GOT3 (cell line): ENCODE measurements at regions not wholly inside any gene's neighbourhood (a gene's known extent, or its start where the extent isn't known, plus 50 kb on each side); places are given as distances from the start of the nearest gene placed in this dataset.

Source experiments
- DNase-seq: peaks from one replicate; lab custom pipeline; 2025; ENCODE audit warnings: mixed read lengths; lab: John Stamatoyannopoulos, UW

DNA sequence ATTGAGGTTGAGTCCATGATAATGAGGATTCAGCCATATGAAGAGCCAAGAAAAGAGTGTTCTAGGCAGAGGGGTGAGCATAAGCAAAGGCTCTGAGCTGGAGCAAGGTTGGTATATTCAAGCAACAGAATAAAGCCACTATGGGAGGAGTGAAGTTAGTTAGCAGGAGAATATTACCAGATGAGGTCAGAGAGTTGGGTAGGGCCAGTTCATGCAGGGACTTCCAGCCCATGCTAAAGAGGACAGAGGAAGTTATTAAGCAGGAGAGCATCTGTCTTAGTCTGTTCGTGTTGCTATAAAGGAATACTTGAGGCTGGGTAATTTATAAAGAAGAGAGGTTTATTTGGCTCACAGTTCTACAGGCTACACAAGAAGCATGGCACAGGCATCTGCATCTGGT is 57.1 kb upstream of the ATG10 start:
- DNase-seq, result no peak

DNA sequence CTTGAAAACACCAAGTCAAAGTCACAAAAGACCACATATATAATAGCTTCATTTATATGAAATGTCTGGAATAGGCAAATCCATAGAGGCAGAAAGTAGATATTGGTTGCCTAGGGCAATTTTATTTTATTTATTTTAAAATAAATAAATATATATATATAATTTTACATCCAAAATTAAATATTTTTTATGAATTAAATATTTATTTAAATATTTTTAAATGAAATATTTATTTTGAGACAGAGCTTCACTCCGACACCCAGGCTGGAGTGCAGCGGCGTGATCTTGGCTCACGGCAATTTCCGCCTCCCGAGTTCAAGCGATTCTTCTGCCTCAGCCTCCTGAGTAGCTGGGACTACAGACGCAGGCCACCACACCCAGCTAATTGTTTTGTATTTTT is 58.9 kb upstream of the ATG10 start:
- no peak for DNase-seq

DNA sequence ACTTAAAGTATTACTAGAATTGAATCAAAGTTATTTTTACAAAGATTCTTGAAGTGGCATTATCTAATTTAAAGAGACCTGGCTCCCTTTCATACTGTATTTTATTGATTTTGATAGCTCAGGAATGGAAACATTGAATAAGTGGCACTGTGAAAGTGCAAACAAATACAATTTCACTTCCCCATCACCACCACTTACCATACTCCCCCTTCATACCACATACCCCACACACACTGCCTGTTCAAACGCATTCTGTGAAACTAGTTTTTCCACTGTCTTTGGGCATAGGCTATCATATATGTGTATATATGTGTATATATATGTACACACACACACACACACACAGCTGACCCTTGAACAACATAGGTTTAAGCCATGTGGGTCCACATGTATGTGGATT is 62.1 kb upstream of the ATG10 start:
- DNase-seq, result no peak

DNA sequence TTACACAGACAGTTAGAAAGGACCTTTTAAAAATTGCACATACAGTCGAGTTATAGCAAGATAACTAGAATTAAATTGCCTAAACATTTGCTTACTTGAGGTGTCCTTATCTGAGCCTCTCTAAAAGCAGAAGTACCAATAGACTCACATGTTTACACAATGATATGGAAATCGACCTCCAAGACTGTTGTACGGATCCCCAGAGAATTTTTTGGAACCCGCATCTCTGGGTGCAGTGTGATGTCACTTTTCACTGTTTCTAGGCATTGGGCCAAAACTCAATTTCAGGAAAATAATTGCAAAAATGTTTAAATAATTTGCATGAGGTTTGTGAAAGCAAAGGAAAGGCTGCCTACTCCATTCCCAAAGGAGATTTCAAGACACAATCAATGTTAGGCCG is 63.1 kb upstream of the ATG10 start:
- no peak for DNase-seq

DNA sequence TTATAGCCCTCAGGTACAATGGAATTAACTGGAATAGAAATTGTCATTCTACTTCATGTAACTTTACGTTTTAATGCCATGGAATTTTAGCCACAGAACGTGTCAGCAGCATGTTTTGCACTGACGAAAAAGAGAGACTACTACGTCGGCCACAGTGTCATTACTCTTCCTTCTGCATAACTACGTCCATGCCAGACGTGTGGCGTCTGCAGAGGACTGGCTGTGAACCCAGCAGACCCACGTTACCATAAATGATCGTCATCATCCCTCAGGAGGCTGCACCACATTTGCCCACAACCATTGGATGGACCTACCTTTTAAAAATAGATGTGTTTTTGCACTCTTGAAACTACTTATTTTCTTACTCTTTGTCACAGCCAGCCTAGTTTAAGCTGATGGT is 63.8 kb upstream of the ATG10 start:
- DNase-seq, result no peak

DNA sequence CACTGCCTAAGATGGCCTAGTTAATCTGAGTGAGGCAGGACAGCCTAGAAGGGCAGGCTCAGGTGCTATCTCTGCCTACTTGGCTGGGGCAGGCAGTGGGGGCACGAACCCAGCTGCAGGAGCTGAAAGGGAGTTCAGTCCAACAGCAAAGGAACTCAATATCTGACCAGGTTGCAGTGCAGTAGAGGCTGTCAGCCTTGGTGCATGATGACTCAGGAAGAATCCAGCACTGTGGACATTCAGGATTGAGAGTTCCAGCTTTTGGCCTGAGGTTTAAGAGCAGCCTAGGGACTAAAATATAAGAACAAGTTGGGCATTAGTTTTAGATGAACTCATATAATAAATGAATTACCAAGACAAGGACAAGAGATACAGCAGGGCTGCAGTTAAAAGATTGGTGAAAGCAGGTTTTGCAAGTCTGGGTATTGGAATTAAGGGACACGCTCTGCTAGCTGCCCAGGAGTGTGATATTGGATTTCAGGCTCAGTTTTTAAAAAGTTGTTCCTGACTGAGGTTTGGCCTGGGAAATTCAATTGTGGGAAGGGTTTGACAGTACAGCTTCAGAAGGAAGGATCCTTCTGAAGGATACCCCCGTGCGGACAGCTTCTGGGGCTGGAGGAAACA is 64.7 kb upstream of the ATG10 start:
- DNase-seq, result no peak

DNA sequence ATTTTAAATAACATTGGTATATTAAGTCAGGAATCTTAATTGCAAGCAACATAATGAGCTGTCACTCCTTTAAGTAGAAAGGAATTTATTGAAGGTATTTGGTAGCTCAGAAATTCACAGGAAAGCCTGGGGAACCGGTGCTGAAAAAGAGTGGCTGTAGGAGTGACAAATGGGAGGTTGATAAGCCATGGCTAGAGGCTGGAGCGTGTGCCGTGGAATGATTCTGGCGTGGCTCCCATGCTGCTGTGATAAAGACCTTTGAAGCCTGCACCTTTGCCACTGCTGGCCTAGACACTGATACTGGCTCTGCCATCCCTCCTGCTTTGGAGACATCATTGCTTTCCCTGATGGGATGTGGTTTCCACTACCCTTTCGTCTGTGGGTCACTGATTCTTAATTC is 65.7 kb upstream of the ATG10 start:
- no peak for DNase-seq

DNA sequence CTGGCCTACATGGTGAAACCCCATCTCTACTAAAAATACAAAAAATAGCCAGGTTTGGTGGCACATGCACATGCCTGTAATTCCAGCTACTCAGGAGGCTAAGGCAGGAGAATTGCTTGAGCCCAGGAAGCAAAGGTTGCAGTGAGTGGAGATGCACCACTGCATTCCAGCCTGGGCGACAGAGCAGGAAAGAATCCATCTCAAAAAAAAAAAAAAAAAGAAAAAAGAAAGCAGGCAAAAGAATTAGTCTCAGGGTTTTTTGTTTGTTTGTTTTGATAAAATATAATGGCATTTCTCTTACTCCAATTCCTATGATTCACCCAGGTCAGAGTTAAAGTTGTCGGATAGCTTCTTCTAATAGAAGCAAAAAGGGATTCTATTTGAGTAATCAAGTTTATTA is 67.0 kb upstream of the ATG10 start:
- no peak for DNase-seq

DNA sequence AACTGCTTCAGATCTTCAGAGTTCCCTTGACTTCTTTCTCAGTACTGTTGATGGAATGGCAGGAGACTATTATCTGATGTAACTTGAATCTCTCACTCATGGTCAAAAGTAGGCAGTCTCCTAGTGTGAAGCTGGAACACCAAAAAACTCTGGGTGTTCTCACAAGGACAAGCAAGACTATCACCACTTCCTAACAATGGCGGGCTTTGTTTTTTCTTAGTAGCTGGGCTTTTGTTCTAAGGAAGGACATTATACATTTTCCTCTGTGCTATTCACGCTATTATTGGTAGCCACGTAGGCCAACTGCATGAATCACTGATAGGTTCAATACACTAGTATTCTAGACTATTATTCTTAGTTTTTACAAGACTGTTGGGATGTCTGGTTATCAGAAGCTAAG is 67.7 kb upstream of the ATG10 start:
- DNase-seq, result no peak

DNA sequence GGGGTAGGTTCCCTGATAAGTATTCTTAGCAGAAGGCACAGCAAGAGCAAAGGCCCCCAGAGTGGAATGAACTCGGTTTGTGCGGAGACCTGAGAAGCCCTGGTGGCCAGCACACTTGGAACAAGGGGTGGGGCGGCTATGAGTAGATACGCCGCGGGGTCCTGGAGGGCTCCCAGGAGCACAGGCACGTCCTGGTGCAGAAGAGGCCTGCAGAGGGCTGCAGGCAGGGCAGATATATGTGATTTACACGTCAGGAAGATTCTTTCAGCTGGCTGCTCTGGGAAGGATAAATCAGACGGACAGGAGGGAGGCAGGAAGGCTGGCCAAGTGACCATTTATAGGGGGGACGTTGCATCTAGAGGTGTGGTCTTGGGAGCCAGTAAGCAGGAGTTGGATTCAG is 70.2 kb upstream of the ATG10 start:
- no peak for DNase-seq

DNA sequence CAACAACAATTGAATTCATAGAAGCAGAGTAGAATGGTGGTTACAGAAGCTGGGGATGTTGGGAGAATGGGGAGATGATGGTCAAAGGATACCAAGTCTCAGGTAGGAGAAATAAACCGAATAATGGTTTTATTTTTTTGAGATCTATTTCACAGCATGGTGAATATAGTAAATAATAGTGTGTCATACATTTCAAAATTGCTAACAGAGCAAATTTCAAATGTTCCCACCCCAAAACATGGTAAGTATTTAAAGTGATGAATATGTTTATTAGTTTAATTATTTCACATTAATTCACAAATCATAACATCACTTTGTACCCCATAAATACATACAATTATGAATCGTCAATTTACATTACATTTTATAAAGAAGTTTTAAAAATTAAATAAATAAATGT is 72.7 kb upstream of the ATG10 start:
- DNase-seq, result no peak

DNA sequence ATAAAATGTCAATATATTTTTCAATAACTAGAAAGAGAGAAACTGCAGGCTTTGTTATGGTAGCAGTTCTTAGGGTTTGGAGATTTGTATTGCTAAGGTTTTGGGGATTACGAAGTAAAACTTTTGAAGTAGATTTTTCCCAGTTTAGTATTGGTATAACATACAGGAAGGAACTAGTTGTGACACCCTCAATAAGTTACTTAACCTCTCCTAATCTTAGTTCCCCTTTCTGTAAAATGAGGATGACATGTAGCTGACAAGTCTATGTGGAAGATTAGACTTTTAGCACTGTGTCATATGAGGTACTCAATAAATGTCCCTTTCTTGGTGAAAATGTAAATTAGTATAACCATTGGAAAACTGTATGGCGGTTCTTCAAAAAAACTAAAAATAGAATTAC is 73.4 kb upstream of the ATG10 start:
- DNase-seq, result no peak

DNA sequence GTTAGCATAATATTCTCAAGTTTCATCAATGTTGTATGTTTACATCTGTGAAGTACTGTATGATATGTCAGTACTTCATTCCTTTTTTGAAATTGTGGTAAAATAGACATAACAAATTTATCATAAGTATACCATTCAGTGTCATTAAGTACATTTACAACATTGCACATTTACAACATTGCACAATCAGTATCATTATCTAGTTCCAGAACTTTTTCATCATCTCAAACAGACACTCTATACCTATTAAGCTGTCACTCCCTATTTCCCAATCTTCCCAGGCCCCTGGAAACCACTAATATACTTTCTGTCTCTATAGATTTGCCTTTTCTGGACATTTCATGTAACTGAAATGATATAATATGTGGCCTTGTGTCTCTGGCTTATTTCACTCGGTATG is 75.1 kb upstream of the ATG10 start:
- no peak for DNase-seq

DNA sequence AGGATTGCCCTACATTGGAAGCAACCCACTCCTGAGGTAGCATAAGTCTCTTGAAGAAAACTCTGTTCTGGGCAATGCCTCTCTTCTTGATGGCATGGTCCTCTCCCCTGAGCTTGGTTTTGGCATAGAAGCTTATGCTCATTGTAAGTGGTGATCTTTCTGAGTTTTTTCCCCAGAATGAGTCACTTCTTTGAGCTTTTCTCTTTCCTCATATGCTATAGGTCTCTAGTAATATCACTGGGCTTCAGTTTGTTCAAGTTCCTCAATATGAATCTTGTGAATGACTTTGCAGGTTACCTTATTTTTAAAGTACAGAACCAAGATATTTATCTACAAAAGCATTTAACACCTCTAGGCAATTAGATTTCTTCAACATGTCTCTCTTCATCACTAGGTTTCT is 76.5 kb upstream of the ATG10 start:
- no peak for DNase-seq

DNA sequence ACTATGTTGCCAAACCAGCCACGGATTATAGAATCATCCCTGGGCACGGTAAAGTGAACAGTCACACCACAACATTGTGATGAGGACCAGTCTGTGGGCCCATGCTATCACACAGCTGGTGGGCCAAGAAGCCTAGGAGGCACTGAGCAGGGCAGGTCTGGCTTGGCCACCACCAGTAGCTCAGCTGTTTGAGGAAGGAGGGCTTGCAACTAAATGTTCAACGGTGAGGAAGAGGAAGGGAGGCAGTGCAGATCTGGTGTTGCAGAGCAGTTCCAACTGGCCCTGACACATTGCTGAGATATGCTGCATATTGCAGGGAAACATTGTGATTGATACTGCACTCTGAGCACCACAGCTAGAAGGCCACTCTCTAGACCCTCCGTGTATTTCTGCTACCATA is 77.9 kb upstream of the ATG10 start:
- no peak for DNase-seq

DNA sequence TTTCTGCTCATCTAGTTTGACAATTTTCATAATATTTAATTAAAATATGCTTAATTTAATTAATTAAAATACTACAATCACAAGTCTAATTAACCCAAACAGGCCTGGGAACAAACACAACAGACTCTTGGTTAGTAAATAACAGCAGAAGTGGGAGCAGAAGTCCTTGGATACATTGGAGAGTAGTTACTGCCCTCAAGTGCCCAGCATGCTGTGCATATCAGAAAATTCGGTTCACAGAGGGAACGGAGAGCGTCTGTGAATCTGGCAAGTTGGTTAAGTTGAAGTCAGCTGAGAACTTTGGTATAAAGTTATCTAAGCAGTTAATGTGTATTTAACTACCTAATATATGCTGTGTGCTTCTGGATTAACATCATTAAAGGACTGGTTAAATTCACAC is 87.0 kb upstream of the ATG10 start:
- no peak for DNase-seq

DNA sequence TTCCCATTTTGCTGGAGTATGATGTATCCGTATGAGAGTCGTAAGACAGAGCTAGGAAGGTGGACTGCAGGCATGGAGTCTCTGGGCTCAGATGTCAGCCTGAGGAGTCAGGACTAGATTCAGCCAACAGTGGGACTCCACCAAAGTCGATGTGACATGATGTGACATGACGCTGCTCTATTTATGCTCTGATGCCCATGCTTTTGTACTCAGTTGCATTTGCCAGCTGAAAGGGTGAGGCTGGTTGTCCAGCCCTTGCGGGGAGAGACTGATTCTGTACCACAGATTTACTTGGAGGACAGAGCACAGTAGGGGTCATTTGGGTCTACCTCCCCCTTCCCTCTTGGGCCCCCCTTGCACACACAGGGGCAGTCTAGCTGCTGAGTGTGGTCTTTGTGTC is 88.5 kb upstream of the ATG10 start:
- DNase-seq, result no peak

DNA sequence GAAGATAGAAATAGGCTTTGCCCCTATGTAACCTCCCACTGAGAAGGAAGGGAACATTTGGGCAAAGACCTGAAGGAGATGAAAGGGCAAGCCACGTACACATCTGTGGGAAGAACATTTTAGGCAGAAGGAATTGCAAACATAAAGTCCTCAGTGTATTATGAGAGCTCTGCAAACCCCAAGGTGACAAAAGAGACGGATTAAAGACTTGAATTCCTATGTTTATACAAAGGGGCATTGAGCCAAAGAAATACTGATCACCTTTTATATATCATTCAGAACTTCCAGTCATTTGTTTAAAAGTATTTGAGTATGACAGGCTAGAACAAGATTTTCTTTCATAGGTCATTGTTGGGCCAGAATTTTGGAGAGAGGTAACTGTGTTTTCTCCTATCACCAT is 90.2 kb upstream of the ATG10 start:
- no peak for DNase-seq

DNA sequence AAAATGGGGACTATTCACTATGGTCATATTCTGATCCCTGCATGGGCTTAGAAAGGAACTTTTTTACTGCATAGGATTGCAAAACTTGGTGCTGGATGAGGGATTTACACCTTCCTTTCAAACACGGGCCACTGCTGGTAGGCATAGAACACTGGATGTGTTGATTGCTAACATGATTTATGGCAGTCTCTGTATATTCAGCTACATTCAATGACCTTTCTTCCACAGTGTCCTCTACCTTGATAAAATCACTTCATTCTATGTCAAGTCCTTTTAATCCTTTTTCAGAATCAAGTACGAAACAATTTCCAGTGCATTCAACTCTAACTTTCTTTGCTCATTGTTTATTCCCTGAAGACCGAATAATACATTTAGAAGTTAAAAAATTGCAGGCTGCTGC is 91.9 kb upstream of the ATG10 start:
- DNase-seq, result no peak

DNA sequence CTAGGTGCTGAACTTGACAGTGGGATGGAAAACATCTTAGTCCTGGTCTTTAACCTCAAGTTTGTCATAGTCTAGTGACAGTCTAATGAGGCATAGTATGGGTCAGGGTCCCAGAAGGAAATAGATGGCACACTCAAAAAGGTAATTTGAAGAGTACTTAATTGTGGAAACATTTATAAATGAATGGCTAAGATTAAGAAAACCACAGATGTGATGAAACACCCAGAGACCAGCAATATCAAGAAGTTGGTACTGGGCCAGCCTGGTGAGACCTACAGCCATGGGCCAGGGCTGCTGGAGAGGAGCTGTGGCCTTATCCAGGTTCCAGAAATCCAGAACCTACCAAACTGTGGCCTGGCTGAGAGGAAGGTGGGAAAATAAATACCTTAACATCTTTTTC is 93.5 kb upstream of the ATG10 start:
- DNase-seq, result no peak

DNA sequence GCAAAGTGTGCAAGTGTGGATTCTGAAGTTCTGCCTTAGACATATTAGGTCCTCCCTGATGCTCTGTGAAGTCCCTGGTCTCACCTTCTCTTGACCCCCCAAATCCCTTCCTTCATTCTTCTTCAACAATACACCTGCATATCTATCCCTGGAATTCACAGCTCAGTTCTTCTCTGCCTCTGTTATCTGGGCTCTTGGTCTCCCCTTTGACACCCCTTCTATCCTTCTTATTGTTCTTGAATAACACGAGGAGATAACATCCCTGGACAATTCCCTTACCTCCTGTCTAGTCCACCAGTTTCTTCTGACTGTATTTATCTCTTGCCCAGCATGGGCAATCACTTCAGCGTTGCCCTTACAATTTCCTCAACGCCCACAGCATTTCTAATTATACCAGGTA is 104.8 kb upstream of the ATG10 start:
- no peak for DNase-seq

DNA sequence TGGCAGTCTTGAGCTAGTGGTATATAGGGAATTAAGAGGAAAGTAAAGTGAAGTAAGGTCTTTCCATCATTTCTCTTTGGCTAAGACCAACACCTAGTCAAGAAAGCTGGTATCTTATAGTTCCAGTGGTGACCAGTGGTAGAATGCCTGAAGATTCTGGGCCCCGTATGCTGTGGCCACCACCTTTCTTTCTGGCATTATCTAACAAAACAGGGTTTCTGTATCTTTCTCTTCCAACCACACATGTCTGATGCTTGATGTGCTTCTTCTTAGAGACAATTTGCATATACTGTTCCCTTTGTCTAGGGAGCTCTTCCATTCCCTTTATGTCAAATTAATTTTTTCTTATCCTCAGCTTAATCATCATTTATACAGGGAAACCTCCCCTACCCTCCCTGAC is 109.9 kb upstream of the SSBP2 start:
- DNase-seq, result no peak

DNA sequence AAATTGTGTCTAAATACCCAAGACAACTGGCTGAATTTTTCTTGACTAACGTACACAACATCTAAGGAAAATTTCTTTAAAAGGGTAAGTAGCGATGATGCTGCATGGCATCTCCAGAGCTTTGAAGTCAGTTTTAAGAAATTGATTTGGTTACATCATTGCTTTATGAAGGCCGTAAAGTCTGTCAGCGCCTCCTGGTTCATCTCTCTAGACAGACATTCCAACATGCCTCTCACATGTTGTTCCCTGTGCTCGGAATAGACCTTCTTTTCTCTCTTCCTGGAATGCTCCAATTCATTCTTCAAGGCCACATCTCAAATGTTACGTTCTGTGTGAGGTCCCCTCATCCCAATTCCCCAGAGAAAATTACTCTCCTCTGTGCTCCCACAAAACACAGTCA is 108.7 kb upstream of the SSBP2 start:
- no peak for DNase-seq

DNA sequence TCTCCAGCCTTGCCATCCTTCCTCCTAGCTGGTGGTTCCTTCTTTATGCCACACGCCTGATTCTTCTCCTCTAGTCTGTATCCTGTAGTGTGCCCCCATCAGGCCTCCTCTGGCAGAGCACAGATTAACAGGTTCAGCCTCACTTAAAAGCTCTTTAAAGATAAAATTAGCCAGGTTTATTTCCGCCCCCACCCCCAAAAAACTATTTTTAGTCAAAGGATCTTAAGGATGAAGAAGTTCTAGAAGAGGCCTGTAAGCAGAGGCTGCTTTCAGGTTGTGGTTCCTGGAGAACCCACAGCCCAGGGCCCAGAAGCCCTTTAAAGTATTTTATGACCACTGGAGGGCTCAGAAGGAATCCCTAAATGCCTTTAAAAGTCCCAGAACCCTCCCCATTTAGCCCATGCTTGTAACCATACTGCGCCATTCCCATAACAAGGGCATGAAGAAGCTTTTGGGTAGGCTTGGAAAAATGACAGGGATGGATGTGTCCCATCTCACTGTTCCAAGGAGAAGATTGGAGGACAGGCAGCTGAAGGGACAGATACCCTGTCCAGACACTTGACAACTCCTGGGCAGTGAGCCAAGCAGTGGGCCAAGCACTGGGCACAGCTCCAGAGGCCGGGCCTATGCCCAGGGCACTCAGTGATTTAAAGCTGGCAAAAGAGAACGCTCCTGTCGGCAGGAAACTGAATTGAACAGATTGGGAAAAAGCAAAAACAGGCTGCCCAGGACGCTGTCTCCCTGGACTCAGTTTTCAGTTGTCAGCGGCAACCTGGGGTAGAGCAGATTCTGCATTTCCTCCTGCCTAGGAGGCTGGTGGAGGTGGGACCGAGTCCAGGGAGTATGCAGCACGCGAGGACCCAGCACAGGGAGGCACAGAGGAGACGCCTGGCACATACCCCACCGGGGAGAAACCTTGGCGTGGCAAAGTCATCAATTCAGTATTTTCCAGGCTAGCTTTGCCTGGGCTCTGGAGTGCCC is 106.3 kb upstream of the SSBP2 start:
- DNase-seq, result no peak
